HG03439 (cell line): ENCODE measurements at regions not wholly inside any gene's neighbourhood (a gene's known extent, or its start where the extent isn't known, plus 50 kb on each side); places are given as distances from the start of the nearest gene placed in this dataset.

ENCODE experiments used
- ATAC-seq: cut with Tn5 transposase; IDR thresholded peaks from one replicate; pipeline ENCODE4 v1.9.1; 2021; ENCODE audit warnings: mild to moderate bottlenecking, moderate library complexity; ENCODE audit not compliant: unreplicated experiment

DNA sequence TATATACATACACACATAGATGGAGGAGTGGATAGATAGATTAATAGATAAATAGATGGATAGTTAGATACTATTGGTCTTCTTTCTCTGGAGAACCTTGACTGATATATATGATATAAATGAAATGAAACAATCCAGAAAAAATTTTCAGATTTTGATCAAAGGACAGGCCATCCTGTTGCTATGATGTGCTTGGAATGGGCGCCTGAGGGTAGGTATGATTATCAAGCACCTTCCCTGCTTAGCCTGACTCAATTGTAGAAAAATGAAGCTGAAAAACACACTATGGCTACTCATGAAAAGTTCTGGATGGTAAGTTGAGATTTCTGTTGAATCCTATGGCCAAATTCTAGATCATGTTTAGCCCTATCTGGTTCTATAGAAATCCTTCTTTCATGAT lies 266.5 kb upstream of the KLF4 start:
- ATAC-seq, result no peak

DNA sequence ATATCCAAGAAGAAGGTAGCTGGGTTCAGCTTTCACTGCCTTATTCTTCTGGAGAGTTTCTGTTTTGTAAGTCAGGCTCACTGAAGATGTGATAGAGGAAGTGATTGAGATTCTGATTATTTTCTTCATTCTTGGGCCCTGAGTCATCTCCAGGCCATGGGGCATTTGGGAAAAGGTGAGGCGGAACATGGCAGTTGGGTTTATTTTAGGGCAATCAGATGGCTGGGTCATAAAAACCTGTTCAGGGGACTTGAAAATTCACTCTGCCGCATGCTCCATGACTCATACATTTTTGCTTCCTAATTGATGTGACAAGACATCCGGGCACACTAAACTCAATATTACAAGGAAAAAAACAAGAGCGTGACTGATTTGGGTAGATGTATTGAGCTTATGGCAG lies 265.7 kb upstream of the KLF4 start:
- ATAC-seq, result no peak

DNA sequence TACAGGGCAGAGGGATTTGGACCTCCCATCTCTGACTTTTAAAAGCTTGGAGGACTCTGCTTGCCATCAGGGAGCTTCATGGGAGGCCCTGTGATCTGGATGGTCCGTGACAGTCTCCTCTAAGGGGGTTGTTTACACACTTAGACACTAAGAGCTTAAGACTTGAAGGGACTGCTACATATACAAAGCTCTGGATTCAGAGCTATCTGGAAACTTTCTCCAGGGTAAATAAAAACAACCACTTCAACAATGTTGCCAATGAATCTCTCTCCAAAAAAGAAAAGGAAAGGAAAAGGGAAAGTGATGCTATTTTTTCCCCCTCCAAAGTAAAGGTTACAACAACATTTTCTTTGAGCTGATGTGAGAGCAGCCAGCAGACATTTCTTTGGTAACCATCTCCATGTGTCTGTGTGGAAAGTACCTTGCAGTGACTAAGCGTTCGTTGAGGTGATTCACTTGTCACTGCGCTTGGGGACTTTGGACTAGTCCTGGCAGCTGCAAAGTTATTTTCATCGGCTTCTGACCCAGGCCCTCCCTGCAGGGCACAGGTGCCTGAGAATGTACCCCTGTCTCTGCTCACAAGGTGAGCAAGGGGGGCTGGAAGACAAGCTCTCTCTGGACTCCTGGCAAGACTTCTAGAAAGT lies 262.1 kb upstream of the KLF4 start:
- ATAC-seq, result peak; percentile 91

DNA sequence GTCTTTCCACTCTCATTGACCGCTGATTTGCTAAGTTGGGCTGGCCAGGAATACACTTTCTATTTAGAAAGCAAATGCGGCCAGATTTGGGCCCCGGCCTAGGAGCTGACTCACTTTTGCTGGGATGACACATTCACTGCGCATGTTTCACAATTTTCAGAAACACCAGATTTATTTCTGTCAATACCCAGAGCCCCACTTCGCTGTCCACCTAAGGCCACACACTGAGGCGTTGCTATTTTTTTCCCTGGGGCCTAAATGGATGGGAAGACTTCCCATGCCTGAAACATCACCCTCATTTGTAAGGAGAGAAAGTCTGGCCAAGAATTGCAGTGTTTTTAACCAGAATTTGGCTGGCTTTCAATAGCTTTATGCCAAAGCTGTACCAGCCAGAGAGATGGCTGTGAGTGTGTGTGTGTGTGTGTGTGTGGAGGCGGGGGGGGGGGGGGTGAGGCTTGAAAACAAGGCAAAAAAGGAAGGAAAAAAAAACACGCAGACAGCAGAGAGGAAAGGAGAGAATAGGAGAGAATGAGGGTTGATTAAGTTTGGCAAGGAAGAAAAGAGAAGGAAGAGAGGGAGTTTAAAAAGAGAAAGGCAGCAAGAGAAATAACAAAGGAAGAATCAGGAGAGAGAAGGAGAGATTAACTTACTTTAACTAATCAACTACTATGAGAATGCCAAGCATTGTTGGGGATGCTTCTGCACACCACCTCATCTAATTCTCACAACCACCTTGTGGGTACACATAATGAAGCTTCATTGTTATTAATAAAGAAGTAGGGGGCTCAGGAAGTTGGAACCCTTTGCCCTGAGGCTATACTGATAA lies 261.4 kb upstream of the KLF4 start:
- no peak for ATAC-seq

DNA sequence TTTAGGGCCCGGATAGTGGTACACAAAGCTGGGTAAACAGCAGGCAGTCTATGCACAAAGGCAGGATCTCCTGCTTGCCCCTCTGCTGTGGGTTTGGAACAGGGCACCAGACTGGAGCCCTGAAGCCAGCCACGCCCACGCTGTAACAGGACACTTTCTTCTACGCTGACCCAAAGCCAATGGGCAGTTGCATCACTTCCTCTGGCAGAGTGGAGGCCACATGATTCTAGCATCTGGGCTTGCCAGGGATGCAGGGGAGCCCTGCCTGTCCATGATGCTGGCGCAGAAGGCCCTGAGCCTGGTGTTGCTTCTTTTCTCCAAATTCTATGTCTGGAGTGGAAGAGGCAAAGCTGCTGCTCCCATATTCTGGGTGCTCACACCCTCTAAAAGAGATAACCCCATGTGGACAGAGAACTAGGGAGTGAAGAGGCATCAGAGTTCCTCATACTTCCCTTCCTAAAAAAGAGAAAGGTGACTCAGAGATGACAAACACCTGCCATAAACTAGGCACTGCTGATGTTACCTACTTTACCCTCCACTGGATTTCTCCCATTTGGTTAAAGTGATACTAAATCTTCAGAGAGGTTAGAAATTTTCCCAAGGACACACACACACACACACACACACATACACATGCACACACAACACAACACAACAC lies 260.3 kb upstream of the KLF4 start:
- no peak for ATAC-seq

DNA sequence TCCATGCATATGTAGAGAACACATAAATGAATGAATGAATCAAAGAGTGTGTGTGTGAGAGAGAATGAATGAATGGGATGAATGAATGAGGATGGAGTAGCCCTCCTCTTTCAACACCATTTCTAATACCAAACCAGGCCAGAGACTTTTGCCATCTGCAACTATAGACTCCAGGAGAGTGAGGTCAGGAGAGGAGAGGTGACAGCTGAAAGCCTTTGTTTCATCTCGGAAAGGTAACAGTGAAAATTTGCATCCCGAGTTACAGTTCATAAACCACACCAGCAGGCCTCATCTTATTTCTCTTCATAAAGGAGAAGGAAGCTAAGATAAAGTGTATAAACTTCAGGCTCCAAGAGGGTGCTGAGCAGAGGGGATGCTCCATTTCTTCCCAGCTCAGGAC lies 255.3 kb upstream of the KLF4 start:
- ATAC-seq, result no peak

DNA sequence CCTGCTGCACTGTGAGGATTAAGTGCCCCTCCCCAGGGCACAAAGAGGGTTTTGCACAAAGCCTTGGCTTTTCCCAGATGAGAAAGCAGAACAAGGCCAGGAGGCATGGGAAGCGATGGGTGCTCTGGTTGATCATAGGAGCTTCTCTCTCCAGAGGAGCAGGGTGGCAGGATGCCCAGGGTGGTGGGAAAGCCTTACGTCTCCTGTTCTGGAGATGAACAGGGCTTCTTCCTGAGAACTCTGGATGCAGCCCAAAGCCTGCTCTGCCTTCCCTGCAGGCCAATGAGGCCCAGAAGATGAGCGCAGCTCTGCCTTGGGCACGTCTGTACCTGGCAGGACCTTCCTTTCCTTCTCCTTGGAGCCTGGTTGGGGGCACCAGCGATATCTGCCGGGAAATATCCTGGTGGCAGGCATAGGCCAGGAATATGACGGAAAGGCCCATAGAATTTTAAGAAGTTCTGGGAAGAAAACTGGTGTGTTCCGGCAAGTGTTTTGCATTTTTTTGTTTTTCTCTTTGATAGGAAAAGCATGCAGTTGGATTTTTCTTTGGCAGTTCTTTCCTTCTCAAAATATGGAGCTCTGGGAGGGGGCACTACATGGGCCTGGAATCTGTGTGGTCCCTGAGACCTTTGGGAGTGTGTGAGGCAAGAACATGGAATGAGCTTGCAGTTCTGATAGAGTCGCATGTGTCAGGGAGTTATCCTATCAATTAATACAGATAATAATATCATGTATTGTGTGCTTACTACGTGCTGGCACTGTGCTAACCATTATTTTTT lies 253.2 kb upstream of the KLF4 start:
- no peak for ATAC-seq

DNA sequence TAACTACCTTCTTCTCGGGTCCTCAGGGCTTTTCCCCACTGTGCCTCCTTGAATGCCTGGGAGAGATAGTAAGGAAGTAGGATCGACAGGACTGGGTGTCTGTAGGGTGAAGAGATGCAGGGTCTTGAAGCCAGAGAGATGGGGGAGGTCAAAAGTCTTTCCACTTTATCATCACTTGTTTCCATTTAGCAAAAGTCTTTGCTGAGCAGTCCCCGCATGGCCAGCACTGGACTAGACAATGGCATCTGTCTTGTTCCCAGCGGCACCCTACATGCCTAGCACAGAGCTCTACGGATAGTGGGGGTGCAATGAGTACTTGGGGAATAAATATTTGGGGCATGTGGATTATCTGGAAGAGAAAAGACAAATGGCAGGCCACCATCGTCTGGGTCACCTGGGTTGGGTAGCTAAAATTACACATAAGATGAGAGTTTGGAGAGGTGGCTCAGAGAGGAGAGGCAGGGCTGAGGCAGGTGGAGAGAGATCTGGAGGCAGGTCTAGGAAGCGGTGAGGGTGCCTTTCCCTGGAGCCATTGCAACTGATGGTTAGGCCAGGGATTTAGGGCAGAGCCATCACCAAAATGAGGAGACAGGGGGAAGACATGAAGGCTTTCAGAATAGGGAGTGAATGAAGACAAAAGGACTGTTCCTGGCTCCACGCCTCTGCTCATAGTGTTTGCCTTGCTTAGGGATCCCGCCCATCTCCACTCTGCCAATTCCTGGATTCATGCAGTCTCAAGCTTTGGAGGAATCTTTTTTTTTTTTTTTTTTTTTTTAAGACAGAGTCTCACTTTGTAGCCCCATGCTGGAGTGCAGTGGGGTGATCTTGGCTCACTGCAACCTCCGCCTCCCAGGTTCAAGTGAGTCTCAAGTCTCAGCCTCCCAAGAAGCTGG lies 250.8 kb upstream of the KLF4 start:
- no peak for ATAC-seq

DNA sequence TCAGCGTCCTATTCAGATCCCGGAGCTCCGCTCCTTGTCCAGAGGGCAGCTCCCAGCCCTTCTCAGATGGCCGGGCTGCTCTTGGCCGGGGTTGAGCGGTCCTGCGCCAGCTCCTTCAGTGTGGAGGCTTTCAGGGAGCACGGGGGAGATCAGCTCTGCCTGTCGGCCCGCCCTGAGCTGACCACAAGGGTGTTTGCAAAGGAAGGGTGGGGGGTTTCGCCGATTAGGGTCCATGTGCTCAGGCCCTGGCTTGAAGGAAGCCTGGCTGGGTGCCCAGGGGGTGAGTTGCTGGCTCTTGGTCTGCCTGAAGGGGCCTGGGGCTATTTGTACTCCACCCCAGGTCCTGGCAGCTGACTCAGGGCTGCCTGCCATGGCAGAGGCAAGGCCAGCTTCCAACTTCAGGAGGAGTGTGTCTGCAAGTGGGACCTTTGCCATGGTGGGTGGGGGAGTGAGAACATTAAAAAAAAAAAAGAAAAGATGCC lies 250.1 kb upstream of the KLF4 start:
- ATAC-seq, result no peak

DNA sequence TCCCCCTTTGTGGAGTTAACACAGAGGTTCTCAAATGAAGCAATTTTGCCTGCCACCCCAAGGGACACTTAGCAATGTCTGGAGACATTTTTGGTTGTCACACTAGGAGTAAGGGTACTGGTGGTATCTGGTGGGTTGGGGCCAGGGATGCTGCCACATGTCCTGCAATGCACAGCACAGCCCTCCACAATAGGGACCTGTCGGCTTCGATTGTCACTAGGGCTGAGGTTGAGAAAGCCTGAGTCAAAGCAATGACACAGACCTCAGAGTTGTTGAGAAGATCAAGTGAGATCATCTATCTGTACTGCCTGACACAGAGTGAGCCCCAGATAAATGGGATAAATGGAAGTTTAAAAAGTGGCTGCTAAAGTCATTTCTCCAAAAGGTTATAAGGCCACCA lies 249.2 kb upstream of the KLF4 start:
- no peak for ATAC-seq

DNA sequence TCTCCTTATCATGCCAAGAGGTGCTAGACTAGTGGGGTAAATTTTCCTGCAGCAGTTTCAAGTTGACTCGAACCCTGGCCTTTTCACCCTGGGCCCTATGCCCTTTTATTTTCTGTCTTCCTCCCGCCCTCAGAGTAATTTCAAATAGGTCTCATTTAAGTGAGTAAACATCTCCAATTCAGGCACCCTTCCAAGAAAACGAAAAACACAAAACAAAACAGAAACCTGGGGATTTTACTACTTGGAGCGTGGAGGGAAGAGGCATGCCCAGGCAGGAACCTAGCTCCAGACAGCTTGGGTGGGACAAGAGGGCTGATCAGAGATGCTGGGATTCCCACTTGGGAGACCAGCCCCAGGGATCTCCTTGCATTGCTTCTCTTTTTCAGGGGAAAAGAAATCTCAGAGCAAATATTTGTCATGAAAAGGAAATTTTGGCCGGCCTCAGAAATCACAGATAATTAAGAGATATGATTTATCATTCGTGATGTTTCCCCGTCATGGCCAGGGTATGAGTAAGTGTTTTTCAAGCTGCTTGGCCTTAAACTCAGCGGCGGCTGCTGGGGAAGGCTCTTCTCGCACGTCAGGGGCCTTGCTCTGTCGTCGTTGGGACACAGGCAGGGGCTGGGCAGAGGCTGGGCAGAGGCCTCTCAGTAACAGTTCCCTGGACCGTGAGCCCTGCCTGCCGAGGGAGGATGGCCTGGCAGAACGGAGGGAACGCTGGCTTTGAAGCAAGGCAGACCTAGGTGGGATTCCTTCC lies 248.6 kb upstream of the KLF4 start:
- ATAC-seq, result no peak

DNA sequence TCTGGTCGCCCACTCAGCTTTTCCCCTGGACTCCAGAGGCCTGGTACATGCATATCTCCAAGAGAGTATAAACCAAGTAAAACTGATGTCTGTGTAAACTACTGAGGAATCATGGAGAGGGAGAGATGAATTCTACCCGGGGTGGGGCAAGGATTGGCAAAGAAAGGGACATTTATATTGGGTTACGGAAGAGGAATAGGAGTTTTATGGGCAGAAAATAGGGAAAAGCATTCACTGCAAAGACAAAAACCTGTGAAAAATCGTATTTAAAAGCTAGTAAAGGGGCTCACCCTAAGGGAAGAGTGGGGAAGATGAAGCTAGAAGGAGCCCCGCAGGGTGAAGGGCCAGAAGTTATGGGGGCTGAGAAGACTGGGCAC lies 248.0 kb upstream of the KLF4 start:
- ATAC-seq, result no peak

DNA sequence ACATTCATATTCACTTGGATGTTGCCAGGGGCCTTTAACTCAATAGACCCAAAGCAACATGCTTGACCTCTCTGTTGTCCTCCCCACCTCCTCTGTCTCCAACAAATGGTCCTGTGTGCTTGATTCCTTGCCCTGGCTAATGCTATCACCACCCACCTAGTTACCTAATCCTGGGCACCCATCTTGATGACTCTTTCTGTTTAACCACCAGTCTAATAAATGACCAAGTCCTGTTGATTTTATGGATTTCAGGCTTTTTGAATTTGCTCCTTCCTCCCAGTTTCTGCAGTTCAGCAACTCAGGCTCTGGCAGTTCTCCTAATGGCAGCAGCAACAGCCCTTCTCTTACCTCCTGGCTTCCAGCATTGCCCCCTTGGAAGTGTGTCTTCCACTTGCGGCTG lies 246.3 kb upstream of the KLF4 start:
- no peak for ATAC-seq

DNA sequence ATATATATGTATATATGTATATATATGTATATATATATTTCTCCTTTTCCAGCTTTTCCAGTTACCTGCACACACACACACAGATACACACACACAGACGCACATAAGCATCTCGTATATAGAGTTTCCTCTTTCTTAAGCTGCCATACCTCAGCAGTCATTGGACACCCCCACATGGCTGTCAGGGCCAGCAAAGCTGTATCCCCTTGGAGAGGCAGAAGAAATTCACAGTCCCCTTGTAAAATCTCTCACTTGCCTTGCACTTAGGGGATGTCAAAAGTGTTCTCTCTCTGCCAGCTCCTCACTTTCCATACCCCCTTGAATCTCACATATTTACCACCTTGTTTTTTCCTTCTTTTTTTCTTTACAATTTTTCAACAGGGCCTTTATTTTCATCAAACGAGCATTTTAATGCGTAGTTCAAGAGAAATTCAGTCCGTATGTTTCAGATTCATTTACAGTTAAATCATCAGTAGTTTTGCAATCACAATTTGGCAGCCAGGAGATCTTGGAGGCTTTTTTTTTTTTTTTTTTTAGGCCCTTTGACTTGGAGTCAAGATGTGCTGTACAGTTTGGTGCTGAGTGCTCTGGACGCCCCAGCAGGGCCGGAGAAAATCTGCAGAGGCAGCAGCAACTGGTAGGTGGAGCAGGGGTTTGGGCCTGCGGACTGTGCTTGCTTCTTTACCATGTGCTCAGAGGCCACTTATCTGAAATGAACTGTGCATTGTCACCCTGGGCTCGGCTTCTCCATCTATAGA lies 244.9 kb upstream of the KLF4 start:
- ATAC-seq, result no peak

DNA sequence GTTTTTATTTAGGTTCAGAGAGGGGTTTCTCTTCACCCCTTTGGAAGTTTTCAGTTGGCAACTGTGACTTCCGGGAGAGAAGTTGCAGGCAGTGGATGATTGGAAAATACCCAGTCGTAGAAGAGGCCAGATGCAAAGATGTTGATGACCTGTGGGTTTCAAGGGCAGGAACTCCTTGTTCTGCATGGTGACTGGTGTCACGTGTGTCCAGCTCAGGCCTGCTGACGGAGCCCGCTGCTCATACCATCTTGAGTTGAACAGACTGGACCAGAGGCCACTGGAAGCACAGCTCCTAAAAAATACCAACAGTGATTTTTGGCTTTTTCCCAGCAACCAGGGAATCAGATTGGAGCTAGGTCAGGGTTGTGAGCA lies 243.9 kb upstream of the KLF4 start:
- ATAC-seq, result no peak

DNA sequence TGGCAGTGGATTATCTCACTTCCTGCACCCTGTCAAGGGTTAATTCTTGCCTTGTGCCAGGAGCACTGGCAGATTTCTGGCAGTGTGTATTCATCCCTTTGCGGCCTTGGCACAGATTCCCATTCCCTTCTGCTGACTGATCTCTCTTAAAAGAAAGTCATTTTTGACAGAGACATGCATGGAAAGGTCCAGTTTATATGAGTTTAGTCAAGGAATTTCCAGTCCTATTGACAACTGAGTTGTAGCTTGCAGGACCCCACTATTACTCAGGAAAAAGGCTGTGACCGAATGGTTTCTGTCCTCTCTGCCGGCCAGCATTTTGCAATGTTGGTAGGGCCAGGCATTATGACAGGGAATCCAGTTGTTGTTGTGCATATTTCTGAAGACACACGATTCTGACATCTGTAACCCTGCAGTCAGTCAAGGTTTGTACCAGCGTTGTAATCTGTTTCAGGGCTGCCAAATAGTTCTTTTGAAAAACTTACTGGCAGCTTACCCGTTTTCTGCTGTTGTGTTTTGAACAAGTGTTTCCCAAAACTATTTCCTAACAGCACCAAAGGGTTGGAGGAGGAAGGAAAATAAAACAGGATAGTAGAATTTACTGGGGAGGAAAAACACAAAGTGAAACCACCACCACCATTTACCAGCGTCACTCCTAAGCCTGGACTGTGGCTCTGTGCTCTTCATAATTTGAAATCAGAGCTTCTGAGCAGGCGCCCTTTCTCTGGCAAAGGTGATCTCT lies 243.4 kb upstream of the KLF4 start:
- ATAC-seq, result no peak

DNA sequence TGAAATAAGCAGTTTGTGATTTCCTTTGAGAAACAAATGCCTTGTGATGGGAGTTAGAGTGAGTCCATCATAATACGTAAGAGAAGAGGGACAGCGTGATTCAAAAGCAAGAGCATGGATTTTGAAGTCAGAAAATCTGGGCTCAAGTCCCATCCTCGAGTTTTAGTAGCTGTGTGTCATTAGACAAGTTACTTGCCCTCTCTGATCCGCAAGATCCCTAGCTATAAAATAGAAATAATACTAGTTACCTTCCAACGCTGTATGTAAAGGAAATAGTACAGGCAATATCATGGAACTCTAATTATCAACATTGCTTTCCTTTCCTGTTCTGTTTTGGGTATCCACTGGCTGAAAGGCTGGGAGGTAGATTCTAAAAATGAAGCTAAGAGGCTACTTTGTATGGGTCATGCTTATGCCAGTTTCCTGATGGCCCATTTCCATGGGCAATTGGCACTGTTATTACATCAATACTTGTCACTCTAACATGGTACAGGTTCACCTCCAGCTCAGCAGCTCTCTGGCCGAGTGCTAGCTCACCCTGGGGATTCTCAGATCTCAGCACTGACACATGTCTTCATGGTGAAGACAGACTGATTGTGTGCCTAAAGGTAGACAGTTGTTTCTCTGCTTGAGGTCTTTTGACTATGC lies 241.7 kb upstream of the KLF4 start:
- ATAC-seq, result no peak

DNA sequence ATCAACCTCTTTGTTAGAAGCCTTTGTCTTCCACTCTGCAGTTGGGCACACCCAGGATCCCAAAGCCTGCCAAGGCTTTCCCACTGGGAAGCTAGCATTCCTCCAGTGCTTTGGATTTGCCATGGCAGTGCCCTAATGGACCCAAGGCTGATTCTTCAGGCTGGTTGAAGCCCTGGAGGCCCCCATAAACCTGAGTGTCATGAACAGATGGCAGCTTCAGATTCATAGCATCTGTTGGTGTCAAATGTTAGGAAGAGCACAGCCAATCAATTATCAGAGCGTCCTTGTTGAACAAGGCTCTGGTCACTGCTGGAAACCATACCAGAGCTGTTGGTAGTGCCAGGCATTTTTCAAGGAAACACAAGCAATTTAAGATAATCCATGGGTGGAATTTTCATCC lies 241.1 kb upstream of the KLF4 start:
- ATAC-seq, result no peak
